Ovary (tissue), 3 donors: ENCODE measurements at regions not wholly inside any gene's neighbourhood (a gene's known extent, or its start where the extent isn't known, plus 50 kb on each side); places are given as distances from the start of the nearest gene placed in this dataset.

Source experiments
- CTCF ChIP-seq, 3 donors: fragments of 450-650 bp in 2 of 3; fragments of 200-600 bp in 1 of 3; IDR thresholded peaks; one replicate each; pipeline versions ENCODE4 v1.5.1 to v1.8.0; 2016 to 2022; ENCODE audit warnings: antibody characterized with exemption in 3 of 3, mild to moderate bottlenecking in 1 of 3
- EP300 ChIP-seq: sonication (generic); formaldehyde crosslinking; IDR thresholded peaks from one replicate; pipeline ENCODE4 v1.6.1; 2017; ENCODE audit warnings: antibody characterized with exemption
- POLR2A ChIP-seq: fragments of 450-650 bp; IDR thresholded peaks from one replicate; pipeline ENCODE4 v1.6.1; 2017; ENCODE audit warnings: antibody characterized with exemption, mild to moderate bottlenecking, moderate library complexity
- donor health status: DM: no; HTN: no; CAD: no.

- TF ChIP-seq EP300 (no peak), CTCF (IDR thresholded peaks at IDR 0.05) (no peak), POLR2A (no peak)
These were observed 65.7 kb upstream of the MID1 start for GRCh38 chrX:10685923-10686595.
